ENCODE measurements at regions not wholly inside any gene's neighbourhood (a gene's known extent, or its start where the extent isn't known, plus 50 kb on each side); places are given as distances from the start of the nearest gene placed in this dataset.

GRCh38 chr2:44834656-44835055, 106.8 kb upstream of the SIX3 start:
- no peak overlapping the region for H3K27ac ChIP-seq
- no peak for TF ChIP-seq POLR2AphosphoS5 (IDR thresholded peaks at IDR 0.05)
- TF ChIP-seq CTCF (IDR thresholded peaks at IDR 0.05) = no peak
- no peak for TF ChIP-seq POLR2A (IDR thresholded peaks at IDR 0.05)
- WGBS = 81% methylated on average over 1 of the region's 1 CpG

GRCh38 chr2:44836174-44836573, 105.3 kb upstream of the SIX3 start:
- H3K27ac ChIP-seq = no peak overlapping the region
- whole genome bisulfite sequencing = 87% methylated on average over 8 of the region's 8 CpGs
- DNase-seq (ENCODE audit: low spot score) = no peak
- no peak overlapping the region for H3K4me3 ChIP-seq
- no peaks in the 10 kb centered on the region for H3K9me3 ChIP-seq
- no peaks in the 10 kb centered on the region for H3K27me3 ChIP-seq (replicated peaks; ENCODE audit: insufficient read depth)
- intact Hi-C loops (cut with DNase I) = no loop called here
- TF ChIP-seq POLR2A (IDR thresholded peaks at IDR 0.05) = no peak
- no peak for TF ChIP-seq CTCF (IDR thresholded peaks at IDR 0.05)
- no peak for TF ChIP-seq POLR2AphosphoS5 (IDR thresholded peaks at IDR 0.05)
- H3K4me1 ChIP-seq (replicated peaks) = no peaks in the 10 kb centered on the region
- no peaks in the 10 kb centered on the region for H3K36me3 ChIP-seq

More at GRCh38 chr2:44834656-44835055, 106.8 kb upstream of the SIX3 start:
- H3K36me3 ChIP-seq = no peaks in the 10 kb centered on the region
- DNase-seq (ENCODE audit: low spot score) = no peak
- no peaks in the 10 kb centered on the region for H3K4me1 ChIP-seq (replicated peaks)
- intact Hi-C loops (cut with DNase I) = no loop called here
- no peaks in the 10 kb centered on the region for H3K27me3 ChIP-seq (replicated peaks; ENCODE audit: insufficient read depth)
- H3K4me3 ChIP-seq = no peak overlapping the region
- no peaks in the 10 kb centered on the region for H3K9me3 ChIP-seq

GRCh38 chr2:44836916-44837315, 104.6 kb upstream of the SIX3 start:
- Histone ChIP-seq H3K9me3 (no peaks in the 10 kb centered on the region), H3K36me3 (no peaks in the 10 kb centered on the region), H3K4me3 (no peak overlapping the region), H3K4me1 (replicated peaks) (no peaks in the 10 kb centered on the region), H3K27me3 (replicated peaks; ENCODE audit: insufficient read depth) (no peaks in the 10 kb centered on the region), H3K27ac (no peak overlapping the region)
- no peak for DNase-seq (ENCODE audit: low spot score)
- TF ChIP-seq POLR2A (IDR thresholded peaks at IDR 0.05) (no peak), CTCF (IDR thresholded peaks at IDR 0.05) (no peak), POLR2AphosphoS5 (IDR thresholded peaks at IDR 0.05) (no peak)
- 94% methylated on average over 1 of the region's 1 CpG for WGBS
- intact Hi-C loops (cut with DNase I) = no loop called here

GRCh38 chr2:44838116-44838790, 103.2 kb upstream of the SIX3 start:
- H3K9me3 ChIP-seq = no peaks in the 10 kb centered on the region
- H3K27ac ChIP-seq = no peak overlapping the region
- DNase-seq (ENCODE audit: low spot score) = no peak
- H3K4me3 ChIP-seq = no peak overlapping the region
- H3K36me3 ChIP-seq = no peaks in the 10 kb centered on the region
- intact Hi-C loops (cut with DNase I) = no loop called here
- no peak for TF ChIP-seq POLR2AphosphoS5 (IDR thresholded peaks at IDR 0.05)
- TF ChIP-seq CTCF (IDR thresholded peaks at IDR 0.05) = no peak
- no peak for TF ChIP-seq POLR2A (IDR thresholded peaks at IDR 0.05)
- no peaks in the 10 kb centered on the region for H3K27me3 ChIP-seq (replicated peaks; ENCODE audit: insufficient read depth)
- 91% methylated on average over 13 of the region's 13 CpGs for WGBS
- no peaks in the 10 kb centered on the region for H3K4me1 ChIP-seq (replicated peaks)

GRCh38 chr2:44839370-44839769, 102.1 kb upstream of the SIX3 start:
- no peak overlapping the region for H3K4me3 ChIP-seq
- no peaks in the 10 kb centered on the region for H3K27me3 ChIP-seq (replicated peaks; ENCODE audit: insufficient read depth)
- no peak for TF ChIP-seq POLR2A (IDR thresholded peaks at IDR 0.05)
- TF ChIP-seq CTCF (IDR thresholded peaks at IDR 0.05) = no peak
- TF ChIP-seq POLR2AphosphoS5 (IDR thresholded peaks at IDR 0.05) = no peak
- 81% methylated on average over 5 of the region's 5 CpGs for WGBS
- H3K4me1 ChIP-seq (replicated peaks) = no peaks in the 10 kb centered on the region
- intact Hi-C loops (cut with DNase I) = no loop called here
- DNase-seq (ENCODE audit: low spot score) = no peak
- H3K9me3 ChIP-seq = no peaks in the 10 kb centered on the region
- H3K36me3 ChIP-seq = no peaks in the 10 kb centered on the region
- H3K27ac ChIP-seq = no peak overlapping the region
